BE2C (cell line): ENCODE measurements at regions not wholly inside any gene's neighbourhood (a gene's known extent, or its start where the extent isn't known, plus 50 kb on each side); places are given as distances from the start of the nearest gene placed in this dataset.

ENCODE experiments used
- DNase-seq: peaks from one replicate; pipeline ENCODE4 v3.0.0-alpha.2; 2020
- H3K27me3 ChIP-seq: fragments of 250-450 bp; sonication (Bioruptor Pico); 2 replicates; pipeline ENCODE4 v1.5.1; 2020; ENCODE audit warnings: mild to moderate bottlenecking
- H3K36me3 ChIP-seq: fragments of 250-450 bp; sonication (Bioruptor Pico); 2 replicates; pipeline ENCODE4 v1.5.1; 2020; ENCODE audit warnings: mild to moderate bottlenecking
- H3K4me1 ChIP-seq: fragments of 250-450 bp; sonication (Bioruptor Pico); 2 replicates; pipeline ENCODE4 v1.5.1; 2020
- H3K4me3 ChIP-seq: 2 replicates; pipeline ENCODE4 v1.5.1; 2011; ENCODE audit warnings: low read depth, low read length
- H3K9me3 ChIP-seq: fragments of 250-450 bp; sonication (Bioruptor Pico); 2 replicates; pipeline ENCODE4 v1.5.1; 2020
- CTCF ChIP-seq: IDR thresholded peaks from 2 replicates; pipeline ENCODE4 v1.5.1; 2012; ENCODE audit warnings: mild to moderate bottlenecking, low read depth, low read length

- H3K9me3 ChIP-seq = no peaks in the 10 kb centered on the region
- peak; percentile 44 for TF ChIP-seq CTCF
- no peaks in the 10 kb centered on the region for H3K4me1 ChIP-seq
- H3K27me3 ChIP-seq = no peaks in the 10 kb centered on the region
- peak; percentile 5 for DNase-seq
- no peaks in the 10 kb centered on the region for H3K36me3 ChIP-seq
- no peak overlapping the region for H3K4me3 ChIP-seq
Observed at GRCh38 chr11:62054484-62055121, 69.2 kb upstream of the INCENP start.

- Histone ChIP-seq H3K27me3 (no peaks in the 10 kb centered on the region), H3K9me3 (no peaks in the 10 kb centered on the region), H3K4me1 (no peaks in the 10 kb centered on the region), H3K4me3 (no peak overlapping the region), H3K36me3 (no peaks in the 10 kb centered on the region)
- no peak for DNase-seq
- no peak for TF ChIP-seq CTCF
Observed at GRCh38 chr11:62054081-62054480, 69.7 kb upstream of the INCENP start.

GRCh38 chr11:62050716-62051115, 73.1 kb upstream of the INCENP start:
- Histone ChIP-seq H3K4me1 (no peaks in the 10 kb centered on the region), H3K36me3 (no peaks in the 10 kb centered on the region), H3K9me3 (no peaks in the 10 kb centered on the region), H3K27me3 (no peaks in the 10 kb centered on the region), H3K4me3 (no peak overlapping the region)
- no peak for TF ChIP-seq CTCF
- DNase-seq = no peak

GRCh38 chr11:62048100-62048499, 75.7 kb upstream of the INCENP start:
- Histone ChIP-seq H3K36me3 (no peaks in the 10 kb centered on the region), H3K4me1 (no peaks in the 10 kb centered on the region), H3K27me3 (no peaks in the 10 kb centered on the region), H3K4me3 (no peak overlapping the region), H3K9me3 (no peaks in the 10 kb centered on the region)
- no peak for DNase-seq
- TF ChIP-seq CTCF = no peak

- no peak for DNase-seq
- H3K27me3 ChIP-seq = no peaks in the 10 kb centered on the region
- H3K4me1 ChIP-seq = no peaks in the 10 kb centered on the region
- no peak for TF ChIP-seq CTCF
- H3K36me3 ChIP-seq = no peaks in the 10 kb centered on the region
- H3K9me3 ChIP-seq = no peaks in the 10 kb centered on the region
- H3K4me3 ChIP-seq = no peak overlapping the region
Observed at GRCh38 chr11:62046568-62047100, 77.2 kb upstream of the INCENP start.

GRCh38 chr11:62044639-62045121, 77.2 kb upstream of the FTH1 start:
- H3K36me3 ChIP-seq = no peaks in the 10 kb centered on the region
- no peaks in the 10 kb centered on the region for H3K4me1 ChIP-seq
- no peak for DNase-seq
- H3K9me3 ChIP-seq = no peaks in the 10 kb centered on the region
- no peak for TF ChIP-seq CTCF
- H3K4me3 ChIP-seq = no peak overlapping the region
- H3K27me3 ChIP-seq = no peaks in the 10 kb centered on the region
